ENCODE measurements at regions not wholly inside any gene's neighbourhood (a gene's known extent, or its start where the extent isn't known, plus 50 kb on each side); places are given as distances from the start of the nearest gene placed in this dataset.

DNA sequence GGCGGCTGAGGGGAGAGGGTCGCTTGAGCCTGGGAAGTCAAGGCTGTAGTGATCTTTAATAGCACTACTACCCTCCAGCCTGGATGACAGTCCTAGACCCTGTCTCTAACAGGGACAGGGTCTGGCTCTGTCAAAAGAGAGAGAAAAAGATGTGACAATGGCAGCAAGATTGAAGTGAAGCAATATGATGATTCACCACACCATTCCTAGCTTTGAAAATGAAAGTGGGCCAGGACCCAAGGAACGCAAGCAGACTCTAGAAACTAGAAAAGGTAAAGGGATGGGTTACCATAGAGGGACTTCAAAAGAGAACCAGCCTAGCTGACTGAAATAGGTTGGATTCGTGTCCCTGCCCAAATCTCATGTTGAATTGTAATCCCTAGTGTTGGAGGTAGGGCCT lies 426.9 kb downstream of the HTR1B start:
- WGBS (ENCODE audit: low lambda C conversion rate, missing lambda C conversion rate) = 86% methylated on average over 4 of the region's 4 CpGs
- H3K27ac ChIP-seq = no peak overlapping the region
- TF ChIP-seq EZH2 (IDR thresholded peaks at IDR 0.05; ENCODE audit: borderline replicate concordance) (no peak), EZH2phosphoT487 (IDR thresholded peaks at IDR 0.05; ENCODE audit: low read depth, severe bottlenecking, unreplicated experiment) (no peak)
- TF ChIP-seq, protein P1, sequence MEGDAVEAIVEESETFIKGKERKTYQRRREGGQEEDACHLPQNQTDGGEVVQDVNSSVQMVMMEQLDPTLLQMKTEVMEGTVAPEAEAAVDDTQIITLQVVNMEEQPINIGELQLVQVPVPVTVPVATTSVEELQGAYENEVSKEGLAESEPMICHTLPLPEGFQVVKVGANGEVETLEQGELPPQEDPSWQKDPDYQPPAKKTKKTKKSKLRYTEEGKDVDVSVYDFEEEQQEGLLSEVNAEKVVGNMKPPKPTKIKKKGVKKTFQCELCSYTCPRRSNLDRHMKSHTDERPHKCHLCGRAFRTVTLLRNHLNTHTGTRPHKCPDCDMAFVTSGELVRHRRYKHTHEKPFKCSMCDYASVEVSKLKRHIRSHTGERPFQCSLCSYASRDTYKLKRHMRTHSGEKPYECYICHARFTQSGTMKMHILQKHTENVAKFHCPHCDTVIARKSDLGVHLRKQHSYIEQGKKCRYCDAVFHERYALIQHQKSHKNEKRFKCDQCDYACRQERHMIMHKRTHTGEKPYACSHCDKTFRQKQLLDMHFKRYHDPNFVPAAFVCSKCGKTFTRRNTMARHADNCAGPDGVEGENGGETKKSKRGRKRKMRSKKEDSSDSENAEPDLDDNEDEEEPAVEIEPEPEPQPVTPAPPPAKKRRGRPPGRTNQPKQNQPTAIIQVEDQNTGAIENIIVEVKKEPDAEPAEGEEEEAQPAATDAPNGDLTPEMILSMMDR (IDR thresholded peaks at IDR 0.05; ENCODE audit: poor library complexity) = no peak

DNA sequence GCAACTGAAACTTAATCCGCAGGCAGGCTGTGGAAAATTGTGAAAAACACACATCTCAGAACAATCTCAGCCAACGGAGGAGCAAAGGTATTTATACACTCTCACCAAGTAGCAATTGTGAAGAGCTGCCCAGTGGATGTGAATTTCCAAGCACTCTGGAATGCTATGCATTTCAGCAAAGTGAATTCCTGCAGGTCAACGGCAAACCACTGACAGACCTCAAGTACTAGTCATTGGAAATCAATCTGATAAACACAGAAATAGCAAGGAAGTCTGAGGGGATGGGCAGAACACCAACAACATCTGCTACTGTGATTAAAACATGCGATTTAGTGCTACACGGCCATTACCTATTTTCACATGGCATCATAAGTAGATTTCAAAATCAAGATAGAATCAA lies 429.1 kb downstream of the HTR1B start:
- H3K79me2 ChIP-seq = no peaks in the 10 kb centered on the region
- no peak overlapping the region for H2AFZ ChIP-seq
- H3K27ac ChIP-seq = no peak overlapping the region
- 42% methylated on average over 5 of the region's 5 CpGs for WGBS (ENCODE audit: low lambda C conversion rate, missing lambda C conversion rate)
- no peaks in the 10 kb centered on the region for H3K4me1 ChIP-seq (ENCODE audit: insufficient read depth)
- H3K4me2 ChIP-seq = no peak overlapping the region
- H4K20me1 ChIP-seq (ENCODE audit: insufficient read depth, poor library complexity, severe bottlenecking) = no peaks in the 10 kb centered on the region
- H3K4me3 ChIP-seq = no peak overlapping the region
- H3K36me3 ChIP-seq (replicated peaks; ENCODE audit: insufficient read depth, low read depth) = no peaks in the 10 kb centered on the region
- TF ChIP-seq, protein P1 (IDR thresholded peaks at IDR 0.05; ENCODE audit: poor library complexity) = no peak
- TF ChIP-seq EZH2 (IDR thresholded peaks at IDR 0.05; ENCODE audit: borderline replicate concordance) (no peak), EZH2phosphoT487 (IDR thresholded peaks at IDR 0.05; ENCODE audit: low read depth, severe bottlenecking, unreplicated experiment) (no peak)
- H3K9me2 ChIP-seq (replicated peaks; ENCODE audit: insufficient read depth) = no peaks in the 10 kb centered on the region
- H3K27me3 ChIP-seq = no peaks in the 10 kb centered on the region
- no peak for DNase-seq (ENCODE audit: low spot score)
- H3K9me3 ChIP-seq (ENCODE audit: low read depth) = no peaks in the 10 kb centered on the region

More for the DNA sequence above, 426.9 kb downstream of the HTR1B start:
- no peaks in the 10 kb centered on the region for H3K4me1 ChIP-seq (ENCODE audit: insufficient read depth)
- no peak overlapping the region for H3K4me2 ChIP-seq
- no peak overlapping the region for H3K4me3 ChIP-seq
- no peaks in the 10 kb centered on the region for H3K27me3 ChIP-seq
- no peaks in the 10 kb centered on the region for H3K9me3 ChIP-seq (ENCODE audit: low read depth)
- H4K20me1 ChIP-seq (ENCODE audit: insufficient read depth, poor library complexity, severe bottlenecking) = no peaks in the 10 kb centered on the region
- no peaks in the 10 kb centered on the region for H3K9me2 ChIP-seq (replicated peaks; ENCODE audit: insufficient read depth)
- no peaks in the 10 kb centered on the region for H3K36me3 ChIP-seq (replicated peaks; ENCODE audit: insufficient read depth, low read depth)
- no peak overlapping the region for H2AFZ ChIP-seq
- H3K79me2 ChIP-seq = no peaks in the 10 kb centered on the region
- no peak for DNase-seq (ENCODE audit: low spot score)

DNA sequence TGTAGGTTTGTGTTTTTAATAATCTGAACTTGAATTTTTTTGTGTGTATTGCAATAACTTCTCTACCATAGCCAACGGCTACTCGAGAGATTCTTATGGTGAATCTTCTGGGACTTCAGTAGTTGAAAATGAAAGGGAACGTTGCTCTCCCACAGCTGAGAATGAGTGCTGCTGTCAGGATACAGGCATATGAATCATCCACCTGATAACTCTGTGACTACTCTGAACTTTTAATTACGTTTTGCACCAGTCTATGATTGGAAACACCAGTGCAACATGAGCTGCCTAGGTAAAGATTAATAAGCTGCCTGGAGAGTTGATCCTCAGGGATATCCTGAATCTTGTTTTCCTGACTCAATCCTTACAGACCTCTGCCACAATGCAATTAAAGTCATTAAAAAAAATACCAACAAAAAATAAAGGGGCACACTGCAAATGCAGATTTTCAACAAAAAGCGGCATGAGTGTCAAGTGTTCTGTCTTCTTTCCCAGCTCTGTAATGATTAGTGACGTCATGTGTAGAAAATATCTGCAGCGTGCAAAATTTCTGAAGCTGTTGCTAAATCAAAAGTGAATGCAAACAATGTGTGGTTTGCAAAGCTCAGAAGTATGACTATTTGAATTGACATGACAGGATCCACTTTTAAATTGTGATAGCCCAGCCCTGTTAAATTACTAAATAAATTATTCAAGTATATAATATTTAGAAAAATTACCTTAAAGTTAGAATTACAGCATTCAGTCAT lies 432.2 kb downstream of the HTR1B start:
- no peaks in the 10 kb centered on the region for H3K4me1 ChIP-seq (ENCODE audit: insufficient read depth)
- no peak overlapping the region for H3K4me3 ChIP-seq
- H3K79me2 ChIP-seq = no peaks in the 10 kb centered on the region
- H3K9me3 ChIP-seq (ENCODE audit: low read depth) = no peaks in the 10 kb centered on the region
- H4K20me1 ChIP-seq (ENCODE audit: insufficient read depth, poor library complexity, severe bottlenecking) = no peaks in the 10 kb centered on the region
- H3K27ac ChIP-seq = no peak overlapping the region
- TF ChIP-seq, protein P1 (IDR thresholded peaks at IDR 0.05; ENCODE audit: poor library complexity) = no peak
- TF ChIP-seq EZH2phosphoT487 (IDR thresholded peaks at IDR 0.05; ENCODE audit: low read depth, severe bottlenecking, unreplicated experiment) (no peak), EZH2 (IDR thresholded peaks at IDR 0.05; ENCODE audit: borderline replicate concordance) (no peak)
- WGBS (ENCODE audit: low lambda C conversion rate, missing lambda C conversion rate) = 76% methylated on average over 7 of the region's 7 CpGs
- no peaks in the 10 kb centered on the region for H3K27me3 ChIP-seq
- DNase-seq (ENCODE audit: low spot score) = no peak
- no peaks in the 10 kb centered on the region for H3K9me2 ChIP-seq (replicated peaks; ENCODE audit: insufficient read depth)
- no peak overlapping the region for H2AFZ ChIP-seq
- H3K36me3 ChIP-seq (replicated peaks; ENCODE audit: insufficient read depth, low read depth) = no peaks in the 10 kb centered on the region
- no peak overlapping the region for H3K4me2 ChIP-seq

Measured in hepatocyte (in vitro differentiated cells).